ENCODE measurements at regions not wholly inside any gene's neighbourhood (a gene's known extent, or its start where the extent isn't known, plus 50 kb on each side); places are given as distances from the start of the nearest gene placed in this dataset.
"Not testable (repeated sequence)": the region's sequence is repeated elsewhere in the genome, so short reads cannot be mapped to it uniquely, and the experiment has no call there.

- not testable (repeated sequence) for TF ChIP-seq CTBP1 (IDR thresholded peaks at IDR 0.05; ENCODE audit: borderline replicate concordance); FOXM1 (IDR thresholded peaks at IDR 0.05; ENCODE audit: borderline replicate concordance); PKNOX1 (IDR thresholded peaks at IDR 0.05); SP1 (IDR thresholded peaks at IDR 0.05); HDGF (IDR thresholded peaks at IDR 0.05; ENCODE audit: borderline replicate concordance); FOXA1 (IDR thresholded peaks at IDR 0.05); LEF1 (IDR thresholded peaks at IDR 0.05; ENCODE audit: borderline replicate concordance); ARNT (IDR thresholded peaks at IDR 0.05); BHLHE40 (IDR thresholded peaks at IDR 0.05; ENCODE audit: borderline replicate concordance); ELF4 (IDR thresholded peaks at IDR 0.05); FOXK2 (IDR thresholded peaks at IDR 0.05); SUZ12 (IDR thresholded peaks at IDR 0.05); TARDBP (IDR thresholded peaks at IDR 0.05)
Measured at GRCh38 chr3:197360095-197360494, 61.7 kb upstream of the DLG1 start.

Measured in HEK293T (cell line).